ENCODE measurements at regions not wholly inside any gene's neighbourhood (a gene's known extent, or its start where the extent isn't known, plus 50 kb on each side); places are given as distances from the start of the nearest gene placed in this dataset.
A peak's percentile ranks its signal among the peaks of the same experiment; 100 is the strongest.

- no peak for TF ChIP-seq ZFX (IDR thresholded peaks at IDR 0.05; ENCODE audit: borderline replicate concordance)
- TF ChIP-seq CTCF (IDR thresholded peaks at IDR 0.05) = peak; percentile 38
Observed at GRCh38 chr2:5290900-5291546, 401.2 kb upstream of the SOX11 start.
